ENCODE measurements at regions not wholly inside any gene's neighbourhood (a gene's known extent, or its start where the extent isn't known, plus 50 kb on each side); places are given as distances from the start of the nearest gene placed in this dataset.
A peak's percentile ranks its signal among the peaks of the same experiment; 100 is the strongest.

DNA sequence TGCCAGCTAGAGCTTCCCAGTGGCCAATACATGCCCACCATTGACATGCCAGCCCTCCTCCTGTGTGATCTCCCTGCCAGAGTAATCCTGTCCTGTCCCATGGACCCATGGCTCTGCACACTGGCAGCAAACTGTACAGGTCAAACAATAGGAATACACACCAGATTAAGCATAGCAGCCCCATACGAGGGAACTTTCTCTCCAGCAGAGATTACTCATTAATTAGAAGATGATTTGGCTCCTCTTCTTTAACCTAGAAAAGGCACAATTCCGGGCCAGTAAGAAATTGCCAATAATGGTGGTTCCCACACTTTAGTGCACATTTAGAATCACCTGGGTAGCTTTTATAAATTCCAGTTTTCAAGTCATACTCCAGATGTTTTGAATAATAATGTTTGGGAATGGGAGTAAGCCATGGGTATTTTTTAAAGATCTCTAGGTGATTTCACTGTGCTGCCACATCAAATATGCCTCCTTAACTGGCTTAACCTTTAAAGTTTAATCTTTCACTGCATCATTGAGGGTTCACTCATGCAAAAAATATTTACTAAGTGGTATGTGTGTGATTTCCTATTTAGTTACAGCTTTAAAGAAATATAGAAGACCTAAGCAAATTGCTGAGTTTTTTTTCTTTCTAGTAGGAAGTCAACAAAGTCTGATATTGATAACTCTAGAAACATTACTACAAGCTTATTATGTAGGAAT lies 277.6 kb upstream of the NWD2 start:
- no peak for DNase-seq (ENCODE audit: low spot score)

GRCh38 chr4:36979533-36979932 lies 265.0 kb upstream of the NWD2 start:
- no peak for DNase-seq (ENCODE audit: low spot score)

DNA sequence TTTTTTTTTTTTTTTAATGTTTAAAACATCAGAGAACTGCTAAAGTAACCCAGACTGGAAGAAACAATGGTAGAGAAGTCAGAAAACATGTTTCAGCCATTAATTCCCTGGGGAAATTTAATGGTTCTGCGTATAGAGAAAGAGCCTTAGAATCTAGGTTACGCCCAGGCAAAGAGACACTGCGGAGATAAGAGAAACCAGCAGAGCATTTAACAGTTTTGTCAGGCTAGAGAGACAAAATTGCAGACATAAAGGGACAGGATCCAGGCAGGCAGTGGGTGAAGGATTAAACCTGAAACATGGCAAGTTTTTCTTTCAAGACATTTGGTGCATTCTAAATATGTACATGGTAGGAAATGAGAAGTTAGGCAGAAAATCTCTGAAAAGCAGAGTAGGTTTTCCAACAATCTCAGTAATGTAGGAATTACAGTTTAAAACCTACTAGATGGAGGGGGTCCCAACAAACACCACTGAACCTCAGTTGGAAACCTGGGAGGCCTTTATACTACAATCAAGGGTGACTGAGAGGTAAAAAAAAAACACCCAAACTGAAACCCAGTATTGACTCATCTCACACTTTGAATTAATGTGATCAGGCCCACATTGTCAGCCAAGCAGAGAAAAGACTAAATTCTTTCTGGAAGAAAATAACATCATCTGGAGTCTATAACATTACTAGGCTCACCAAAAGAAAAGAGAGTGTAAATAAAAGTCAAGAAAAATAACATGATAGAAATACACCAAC lies 254.2 kb upstream of the NWD2 start:
- DNase-seq (ENCODE audit: low spot score): no peak

GRCh38 chr4:36997727-36998126 lies 246.8 kb upstream of the NWD2 start:
- DNase-seq (ENCODE audit: low spot score): no peak

DNA sequence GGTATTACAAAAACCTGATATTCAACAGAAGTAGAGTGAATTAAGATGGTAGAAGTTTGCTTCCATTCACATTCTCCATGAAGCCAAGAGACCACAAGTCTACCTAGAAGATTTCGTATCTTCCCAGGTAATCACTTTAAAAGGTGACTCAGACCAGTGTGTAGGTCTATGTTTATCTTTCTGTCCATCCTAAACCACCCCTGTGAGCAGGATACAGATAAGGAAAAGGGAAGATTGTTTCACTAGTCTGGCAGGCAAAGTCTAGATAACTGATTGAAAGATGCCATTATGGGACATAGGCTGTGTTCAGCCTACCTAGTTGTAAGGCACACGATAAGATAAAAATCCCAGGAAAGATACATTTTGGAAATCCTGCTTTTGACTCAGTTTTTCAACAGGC lies 244.3 kb upstream of the NWD2 start:
- DNase-seq (ENCODE audit: low spot score): no peak

GRCh38 chr4:37001688-37002436 lies 242.7 kb upstream of the NWD2 start:
- DNase-seq (ENCODE audit: low spot score): peak; percentile 55

DNA sequence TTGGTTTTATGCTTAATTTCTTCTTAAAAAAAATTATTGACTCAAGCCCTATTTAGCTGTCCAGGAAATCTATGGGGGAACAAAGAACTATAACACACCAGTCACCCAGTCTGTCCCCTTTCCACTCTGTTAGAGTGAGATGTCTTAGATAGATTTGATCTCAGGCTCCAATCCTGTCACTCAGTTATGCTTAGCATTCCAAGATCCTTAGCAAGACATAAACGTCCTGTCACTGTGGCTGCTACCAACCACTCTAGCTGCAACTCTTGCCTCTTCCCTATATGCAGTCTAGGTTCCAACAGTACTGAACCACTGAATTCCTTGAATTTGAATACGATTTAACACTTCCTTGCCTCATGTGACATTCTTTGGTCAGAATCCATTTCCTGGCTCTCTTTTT lies 241.9 kb upstream of the NWD2 start:
- no peak for DNase-seq (ENCODE audit: low spot score)

DNA sequence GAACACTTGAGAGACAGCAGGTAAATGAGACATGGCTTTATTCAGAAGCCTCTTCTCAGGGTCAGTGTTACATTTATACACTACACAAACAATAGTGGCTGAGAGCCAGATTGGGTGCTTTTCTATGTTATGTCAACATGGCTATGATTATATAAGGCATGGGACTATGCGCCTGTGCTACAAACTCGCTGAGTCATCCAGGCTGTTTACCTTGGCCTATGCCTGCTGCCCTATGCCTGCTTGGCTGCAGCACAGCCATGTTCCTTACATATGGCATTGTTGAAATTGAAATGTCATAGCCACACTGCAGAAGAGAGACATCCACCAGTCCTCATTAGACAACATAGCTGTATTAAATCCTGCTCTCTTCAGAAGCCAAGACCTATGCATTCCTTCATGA lies 236.3 kb upstream of the NWD2 start:
- DNase-seq (ENCODE audit: low spot score): peak; percentile 19

DNA sequence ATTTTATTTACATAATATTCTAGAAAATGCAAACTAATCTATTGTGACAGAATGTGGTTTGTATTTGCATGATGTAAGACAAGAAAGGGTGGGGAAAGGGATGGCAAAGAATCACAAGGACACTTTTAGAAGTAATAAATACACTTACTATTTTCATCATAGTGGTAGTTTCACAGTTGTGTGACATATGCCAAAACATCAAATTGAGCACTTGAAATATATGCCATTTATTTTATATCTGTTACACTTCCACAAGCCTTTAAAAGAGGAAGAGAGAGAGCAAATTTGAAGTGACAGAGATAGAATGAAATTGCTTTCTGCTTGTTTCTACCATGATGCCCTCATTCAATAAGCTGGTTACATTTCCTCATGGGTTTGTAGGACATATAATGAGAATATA lies 230.0 kb upstream of the NWD2 start:
- no peak for DNase-seq (ENCODE audit: low spot score)

DNA sequence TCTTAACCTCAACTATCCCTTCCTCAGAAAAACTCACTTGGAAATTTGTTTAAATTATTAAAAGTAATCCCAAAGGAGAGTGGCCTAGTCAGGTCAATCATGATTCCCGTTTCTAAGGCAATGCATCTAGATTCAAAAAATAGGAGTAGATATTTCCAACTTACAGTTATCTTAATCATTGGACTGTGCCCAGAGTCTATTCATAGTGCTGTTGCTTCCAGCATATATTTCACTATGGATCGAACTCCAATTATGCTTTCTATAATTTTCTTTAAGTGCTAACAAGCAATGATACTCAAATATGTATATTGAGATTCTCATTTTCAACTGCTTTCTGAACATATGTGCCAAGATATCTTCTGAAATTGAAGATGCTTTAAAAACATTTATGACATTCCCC lies 229.2 kb upstream of the NWD2 start:
- no peak for DNase-seq (ENCODE audit: low spot score)

- no peak for DNase-seq (ENCODE audit: low spot score)
These were observed 221.0 kb upstream of the NWD2 start for GRCh38 chr4:37023504-37023903.

DNA sequence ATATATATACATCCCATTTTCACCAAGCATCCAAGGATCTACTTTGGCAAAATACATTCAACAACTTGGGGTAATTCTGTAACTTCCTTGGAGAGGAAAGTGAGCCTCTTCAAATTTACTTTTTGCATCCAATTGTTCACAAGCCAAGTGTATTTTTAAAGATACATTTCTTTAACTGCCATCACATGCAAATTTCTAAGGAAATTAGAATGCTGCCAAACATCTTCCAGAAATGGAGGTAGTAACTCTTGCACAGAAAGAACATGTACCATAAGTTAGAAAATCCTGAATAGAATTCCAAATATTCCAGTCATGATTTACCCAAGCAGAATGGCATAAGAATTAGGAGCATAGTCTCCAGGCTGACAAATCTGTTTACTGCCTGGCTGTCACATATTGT lies 220.5 kb upstream of the NWD2 start:
- DNase-seq (ENCODE audit: low spot score): no peak

GRCh38 chr4:37040816-37041215 lies 203.7 kb upstream of the NWD2 start:
- no peak for DNase-seq (ENCODE audit: low spot score)

DNA sequence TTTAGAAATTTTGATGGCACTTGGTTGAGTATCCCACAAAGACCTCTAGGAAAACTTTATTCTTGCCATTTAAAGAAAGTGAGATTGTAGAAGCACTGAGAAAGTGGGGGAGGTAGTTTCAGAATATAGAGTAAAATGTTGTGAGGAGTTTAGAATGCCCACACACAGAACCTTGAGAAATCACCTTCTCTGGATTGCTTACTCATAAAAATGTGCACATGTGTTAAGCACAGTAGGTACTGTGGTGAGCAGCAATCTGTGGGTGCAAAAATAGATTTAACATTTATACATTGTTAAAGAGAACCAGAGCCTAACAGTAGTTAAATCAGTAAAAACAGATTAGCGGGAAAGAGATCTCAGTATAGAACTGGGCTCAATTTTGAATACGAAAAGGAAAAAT lies 201.2 kb upstream of the NWD2 start:
- DNase-seq (ENCODE audit: low spot score): no peak

DNA sequence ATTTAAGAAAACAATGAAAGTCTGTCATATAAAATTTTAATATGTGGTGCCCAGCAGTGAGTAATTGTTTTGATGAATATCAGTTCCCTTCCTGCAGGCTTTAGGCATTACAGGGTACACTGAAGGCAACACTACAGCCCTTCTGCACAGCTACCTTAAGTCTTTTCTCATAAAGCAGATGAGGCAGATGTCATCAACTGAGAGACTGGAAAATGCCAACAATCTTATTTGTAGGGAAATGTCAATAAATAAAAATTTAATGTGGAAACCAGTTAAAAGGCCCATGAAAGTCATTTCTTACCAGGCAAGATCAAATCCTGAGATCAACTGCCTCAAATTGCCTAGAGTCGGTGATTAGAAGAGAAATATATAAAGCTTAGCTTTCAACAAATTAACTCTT lies 193.4 kb upstream of the NWD2 start:
- no peak for DNase-seq (ENCODE audit: low spot score)

DNA sequence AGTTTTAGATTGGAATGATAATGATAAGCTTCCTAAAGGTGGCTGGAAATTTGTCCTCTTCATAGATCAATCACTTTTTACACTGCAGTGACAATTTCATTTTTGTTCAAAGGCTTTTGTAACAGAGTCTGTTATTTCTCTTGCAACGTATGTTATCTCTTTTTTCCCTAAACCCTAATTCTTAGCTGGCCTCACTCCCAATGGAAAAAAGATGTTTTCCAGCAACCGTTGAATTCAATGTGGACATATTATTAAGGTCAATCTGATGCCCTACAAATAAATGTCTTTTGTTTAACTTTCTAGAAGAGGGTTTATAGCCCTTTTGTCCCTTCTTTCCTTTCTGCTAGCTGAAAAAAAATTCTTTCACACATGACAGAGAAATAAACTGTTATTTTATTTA lies 192.7 kb upstream of the NWD2 start:
- DNase-seq (ENCODE audit: low spot score): no peak

- no peak for DNase-seq (ENCODE audit: low spot score)
These were observed 189.9 kb upstream of the NWD2 start for GRCh38 chr4:37054531-37055077.

- no peak for DNase-seq (ENCODE audit: low spot score)
These were observed 185.7 kb upstream of the NWD2 start for GRCh38 chr4:37058826-37059225.

- no peak for DNase-seq (ENCODE audit: low spot score)
These were observed 178.4 kb upstream of the NWD2 start for GRCh38 chr4:37066159-37066558.

DNA sequence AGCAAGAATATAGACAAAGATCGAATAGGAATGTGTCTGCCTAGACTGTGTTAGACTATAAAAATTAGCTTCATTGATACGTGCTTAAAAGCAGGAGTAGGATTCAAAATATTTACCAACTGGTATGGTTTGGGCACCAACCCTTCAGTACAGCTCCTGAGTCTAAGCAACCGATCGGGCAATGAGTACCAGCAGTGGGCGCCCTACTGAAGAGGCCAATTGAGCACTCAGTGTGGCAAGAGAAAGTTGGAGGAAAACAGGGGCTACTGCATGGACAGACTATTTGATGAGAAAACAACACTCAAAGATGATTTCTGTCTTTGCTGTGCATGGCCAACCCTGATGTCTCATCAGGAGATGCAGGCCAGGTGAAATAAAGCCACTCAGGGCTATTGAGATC lies 176.0 kb upstream of the NWD2 start:
- no peak for DNase-seq (ENCODE audit: low spot score)

- no peak for DNase-seq (ENCODE audit: low spot score)
These were observed 174.5 kb upstream of the NWD2 start for GRCh38 chr4:37070041-37070440.

DNA sequence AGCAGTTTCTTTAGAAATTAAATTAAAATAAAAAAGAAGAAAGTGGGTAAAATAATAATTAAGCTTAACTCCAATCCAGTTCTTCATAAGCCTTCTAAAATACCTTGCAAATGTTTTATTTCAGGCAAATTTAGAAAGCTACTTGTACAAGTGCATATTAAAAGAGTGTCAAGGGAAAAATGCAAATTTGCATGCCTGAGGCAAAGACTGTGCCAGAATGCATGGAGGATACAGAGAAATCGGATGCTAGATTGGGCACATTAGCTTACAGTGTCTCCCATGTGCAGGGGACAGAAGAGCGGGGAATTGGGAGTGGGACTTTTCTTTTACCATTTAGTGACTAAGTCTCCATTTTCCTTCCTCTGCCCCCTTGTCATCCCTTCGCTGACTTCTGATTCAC lies 173.0 kb upstream of the NWD2 start:
- DNase-seq (ENCODE audit: low spot score): no peak

All from HuH-7 (cell line).